IMR-90 (cell line): ENCODE measurements at regions not wholly inside any gene's neighbourhood (a gene's known extent, or its start where the extent isn't known, plus 50 kb on each side); places are given as distances from the start of the nearest gene placed in this dataset.

ENCODE experiments used
- BHLHE40 ChIP-seq: fragments of 150-350 bp; IDR thresholded peaks from 2 replicates; pipeline ENCODE4 v1.6.1; 2016; ENCODE audit warnings: mild to moderate bottlenecking, low read depth, low read length
- CEBPB ChIP-seq: IDR thresholded peaks from 2 replicates; pipeline ENCODE4 v1.6.1; 2012; ENCODE audit warnings: low read depth, low read length, improper control_type of control experiment
- CHD1 ChIP-seq: IDR thresholded peaks from 2 replicates; pipeline ENCODE4 v1.6.1; 2012; ENCODE audit warnings: low read depth, low read length, improper control_type of control experiment
- CTCF ChIP-seq: conservative IDR thresholded peaks from 2 replicates; pipeline ENCODE4 v1.5.1; 2012; ENCODE audit warnings: mild to moderate bottlenecking, low read depth, low read length, improper control_type of control experiment
- ELK1 ChIP-seq: fragments of 150-350 bp; IDR thresholded peaks from 2 replicates; pipeline ENCODE4 v1.6.1; 2016; ENCODE audit warnings: low read depth, mild to moderate bottlenecking, low read length, moderate library complexity, borderline replicate concordance
- MAFK ChIP-seq: IDR thresholded peaks from 2 replicates; pipeline ENCODE4 v1.6.1; 2012; ENCODE audit warnings: low read depth, low read length, improper control_type of control experiment
- MAZ ChIP-seq: IDR thresholded peaks from 2 replicates; pipeline ENCODE4 v1.6.1; 2012; ENCODE audit warnings: low read depth, mild to moderate bottlenecking, low read length, improper control_type of control experiment, moderate library complexity, borderline replicate concordance
- MXI1 ChIP-seq: IDR thresholded peaks from 2 replicates; pipeline ENCODE4 v1.6.1; 2012; ENCODE audit warnings: low read depth, mild to moderate bottlenecking, low read length, moderate library complexity, borderline replicate concordance
- POLR2A ChIP-seq: IDR thresholded peaks from 2 replicates; pipeline ENCODE4 v1.6.1; 2012; ENCODE audit warnings: mild to moderate bottlenecking, low read depth, low read length
- RAD21 ChIP-seq: IDR thresholded peaks from 2 replicates; pipeline ENCODE4 v1.6.1; 2012; ENCODE audit warnings: low read length, improper control_type of control experiment
- RCOR1 ChIP-seq: IDR thresholded peaks from 2 replicates; pipeline ENCODE4 v1.6.1; 2012; ENCODE audit warnings: mild to moderate bottlenecking, low read length, improper control_type of control experiment; ENCODE audit not compliant: insufficient replicate concordance
- RFX5 ChIP-seq: IDR thresholded peaks from 2 replicates; pipeline ENCODE4 v1.8.0; 2012; ENCODE audit warnings: low read depth, mild to moderate bottlenecking, low read length, moderate library complexity
- SMC3 ChIP-seq: fragments of 150-350 bp; IDR thresholded peaks from 2 replicates; pipeline ENCODE4 v1.6.1; 2016; ENCODE audit warnings: low read depth, mild to moderate bottlenecking, antibody characterized with exemption, low read length, moderate library complexity
- USF2 ChIP-seq: fragments of 150-350 bp; IDR thresholded peaks from 2 replicates; pipeline ENCODE4 v1.6.1; 2017; ENCODE audit warnings: mild to moderate bottlenecking, antibody characterized with exemption, low read length, low read depth

DNA sequence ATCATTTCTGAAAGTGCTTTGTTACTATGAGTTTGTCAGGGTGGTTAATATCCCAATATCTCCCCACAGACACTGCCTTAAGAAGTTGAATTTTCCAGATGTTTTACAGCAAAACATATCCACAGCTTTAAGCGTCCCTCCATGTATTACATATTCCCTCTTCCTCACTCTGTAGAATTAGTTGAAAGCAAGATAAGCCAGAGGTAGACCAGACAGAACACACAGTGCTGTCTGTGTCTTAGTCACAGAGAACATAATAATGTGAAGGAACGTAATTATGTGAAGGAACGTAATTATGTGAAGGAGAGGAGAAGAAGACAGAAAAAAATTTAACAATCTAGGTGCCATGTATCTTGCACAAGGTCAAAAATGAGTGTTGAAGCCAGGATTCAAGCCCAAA, 81.9 kb upstream of the LRATD1 start:
- no peak for TF ChIP-seq CTCF
- TF ChIP-seq POLR2A = no peak
- TF ChIP-seq USF2 = no peak
- no peak for TF ChIP-seq SMC3
- no peak for TF ChIP-seq BHLHE40
- no peak for TF ChIP-seq RFX5
- TF ChIP-seq RAD21 = no peak
- no peak for TF ChIP-seq MAZ
- TF ChIP-seq RCOR1 = no peak
- no peak for TF ChIP-seq CHD1
- TF ChIP-seq ELK1 = no peak
- no peak for TF ChIP-seq MAFK
- TF ChIP-seq CEBPB = no peak
- no peak for TF ChIP-seq MXI1
